GM21423 (cell line): ENCODE measurements at regions not wholly inside any gene's neighbourhood (a gene's known extent, or its start where the extent isn't known, plus 50 kb on each side); places are given as distances from the start of the nearest gene placed in this dataset.

ENCODE experiments used
- ATAC-seq: cut with Tn5 transposase; IDR thresholded peaks from one replicate; pipeline ENCODE4 v1.9.1; 2021; ENCODE audit warnings: mild to moderate bottlenecking, moderate library complexity; ENCODE audit not compliant: unreplicated experiment

DNA sequence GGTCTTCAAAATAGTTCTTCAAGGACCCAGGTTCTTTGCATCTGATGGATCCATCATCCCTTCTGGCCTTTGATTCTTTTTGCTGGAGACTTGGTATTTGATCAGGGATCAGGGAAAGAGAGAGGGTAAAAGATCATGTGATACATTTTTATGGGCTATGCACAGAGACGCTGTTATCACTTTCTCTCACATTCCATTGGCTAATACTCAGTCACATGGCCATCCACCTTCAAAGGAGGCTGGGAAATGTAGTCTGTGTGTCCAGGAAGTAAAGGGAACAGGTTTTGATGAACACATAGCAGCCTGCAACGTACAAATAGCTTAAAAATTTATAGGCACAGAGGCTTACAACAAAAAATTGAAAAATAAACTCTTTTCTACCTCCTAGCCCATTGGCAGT lies 629.6 kb upstream of the FANCL start:
- ATAC-seq, result no peak

DNA sequence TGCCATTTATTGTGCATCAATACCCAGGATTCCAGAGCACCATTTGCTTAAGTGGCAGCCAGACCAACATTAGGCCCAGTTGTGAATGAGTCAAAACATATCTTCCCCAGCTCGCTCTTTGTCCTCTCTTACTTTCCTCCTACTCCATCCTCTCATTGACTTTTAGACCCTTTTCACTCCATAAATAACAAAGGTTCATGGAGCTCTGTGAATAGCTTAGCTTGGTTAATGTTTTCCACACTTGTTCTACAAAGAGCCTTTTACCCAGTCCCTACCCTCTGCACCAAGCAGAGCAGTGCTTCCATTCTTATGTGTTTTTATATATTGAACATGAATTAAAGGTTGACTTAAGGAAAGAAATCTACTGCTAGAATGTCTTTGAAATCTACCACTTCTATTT lies 625.8 kb upstream of the FANCL start:
- no peak for ATAC-seq

DNA sequence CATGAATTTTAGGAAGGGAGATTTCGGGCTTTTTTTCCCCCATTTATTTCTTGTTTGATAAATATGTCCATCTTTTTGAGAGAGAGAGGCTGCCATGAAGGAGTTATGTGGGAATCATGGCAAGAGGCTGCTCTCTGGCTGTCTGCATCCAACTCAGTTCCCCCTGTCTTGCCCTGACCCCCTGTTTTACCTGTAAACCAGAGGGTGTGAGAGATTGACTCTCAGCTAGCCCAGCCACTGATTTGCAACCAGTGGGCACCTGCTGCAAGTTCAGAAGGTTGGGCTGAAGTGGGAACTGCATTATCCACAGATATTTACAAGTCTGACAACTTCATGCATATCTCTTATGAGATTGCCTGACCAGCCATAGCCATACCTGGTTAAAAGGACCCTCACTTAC lies 625.4 kb upstream of the FANCL start:
- no peak for ATAC-seq

DNA sequence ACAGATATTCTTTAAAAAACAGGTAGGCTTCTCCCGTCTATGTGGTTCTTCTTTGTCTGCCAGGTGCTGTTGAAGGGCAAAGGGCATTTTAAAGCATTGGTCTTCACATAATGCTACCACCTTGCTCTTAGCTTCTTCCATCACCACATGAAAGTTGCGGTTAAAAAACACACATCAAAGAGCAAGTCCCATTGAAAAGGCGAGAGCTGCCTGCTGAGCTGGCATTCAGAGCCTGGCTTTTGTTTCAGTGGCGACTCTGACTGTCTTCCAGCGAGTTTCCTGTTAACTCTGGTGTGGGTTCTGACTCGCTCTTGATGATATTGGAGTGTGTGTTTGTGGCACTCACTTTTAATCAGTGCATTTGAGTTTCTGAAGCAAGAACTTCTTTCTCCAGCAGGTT lies 624.9 kb upstream of the FANCL start:
- ATAC-seq, result no peak

DNA sequence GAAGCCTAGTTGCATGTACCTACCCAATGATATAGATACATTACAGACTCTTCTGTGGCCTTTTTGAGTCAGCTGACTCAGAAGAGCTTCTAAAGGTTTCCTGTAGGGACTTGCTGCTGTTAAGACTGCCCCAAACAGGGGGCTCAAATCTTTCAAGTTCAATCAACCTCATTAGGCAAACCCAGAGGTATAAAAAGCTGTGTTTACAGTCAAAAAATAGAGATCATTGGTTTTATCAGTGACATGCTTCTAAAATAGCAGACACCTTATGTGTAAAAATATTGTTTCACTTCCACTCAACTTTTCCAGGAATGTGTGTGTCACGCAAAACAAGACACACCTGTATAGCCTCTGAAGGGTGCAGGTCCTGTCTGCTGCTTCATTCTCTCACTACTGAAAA lies 624.3 kb upstream of the FANCL start:
- no peak for ATAC-seq

DNA sequence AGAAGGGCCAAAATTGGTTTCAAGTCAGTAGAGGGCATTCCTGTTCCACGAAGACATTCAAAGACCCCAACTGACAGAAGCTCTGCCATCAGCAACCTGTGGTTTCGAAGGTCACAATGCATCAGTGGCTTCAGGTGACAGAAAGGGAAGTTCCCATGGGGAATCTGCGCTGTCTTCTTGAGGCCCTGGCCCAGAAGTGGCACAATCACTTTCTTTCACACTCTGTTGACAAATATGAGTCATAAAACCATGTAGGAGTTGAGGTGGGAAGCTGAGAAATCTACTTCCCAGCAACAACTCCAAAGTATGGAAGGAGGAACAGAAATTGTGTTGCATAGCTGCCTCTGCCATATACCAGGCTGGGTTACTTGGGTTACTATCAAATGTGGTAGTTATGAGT lies 621.1 kb upstream of the FANCL start:
- no peak for ATAC-seq

DNA sequence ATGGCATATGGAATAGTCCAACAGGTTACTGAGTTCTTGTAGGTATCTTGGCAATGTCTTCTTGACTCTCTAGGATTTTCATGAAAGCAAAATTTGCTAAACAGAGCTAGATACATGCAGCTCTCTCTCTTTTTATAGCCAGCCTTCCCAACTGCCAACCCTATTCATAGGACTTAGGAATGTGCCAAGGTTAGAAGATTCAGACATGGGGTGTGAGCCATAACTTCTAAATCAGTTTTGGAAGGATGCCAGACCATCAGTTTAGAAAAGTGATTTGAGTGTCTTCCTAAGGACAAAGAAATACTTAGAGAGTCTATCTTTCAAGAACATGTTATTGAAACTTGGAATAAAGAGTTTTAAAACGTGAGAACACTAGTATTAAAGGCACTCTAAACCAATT lies 619.5 kb upstream of the FANCL start:
- ATAC-seq, result no peak

- no peak for ATAC-seq
Measured at GRCh38 chr2:58856100-58856499, 615.0 kb upstream of the FANCL start.

DNA sequence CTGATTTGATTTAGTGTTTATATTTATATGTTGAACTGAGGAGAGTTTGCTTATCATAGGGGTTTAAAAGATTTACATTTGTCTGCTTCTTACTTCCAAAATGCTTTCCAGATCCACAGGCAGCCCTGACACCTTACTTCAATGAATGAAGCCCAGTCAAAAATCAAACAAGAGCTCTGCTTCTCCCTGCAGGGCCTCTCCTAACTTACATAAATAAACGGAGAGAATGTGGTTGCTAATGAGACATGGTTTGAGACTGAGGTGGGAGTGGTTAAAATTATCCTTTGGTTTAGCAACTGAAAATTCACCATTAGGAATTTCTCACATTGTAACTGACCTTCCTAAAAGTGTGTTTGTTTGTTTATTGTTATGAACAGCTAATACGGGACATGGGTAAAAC lies 612.3 kb upstream of the FANCL start:
- ATAC-seq, result no peak

- ATAC-seq, result no peak
Measured at GRCh38 chr2:58852905-58853304, 611.8 kb upstream of the FANCL start.

DNA sequence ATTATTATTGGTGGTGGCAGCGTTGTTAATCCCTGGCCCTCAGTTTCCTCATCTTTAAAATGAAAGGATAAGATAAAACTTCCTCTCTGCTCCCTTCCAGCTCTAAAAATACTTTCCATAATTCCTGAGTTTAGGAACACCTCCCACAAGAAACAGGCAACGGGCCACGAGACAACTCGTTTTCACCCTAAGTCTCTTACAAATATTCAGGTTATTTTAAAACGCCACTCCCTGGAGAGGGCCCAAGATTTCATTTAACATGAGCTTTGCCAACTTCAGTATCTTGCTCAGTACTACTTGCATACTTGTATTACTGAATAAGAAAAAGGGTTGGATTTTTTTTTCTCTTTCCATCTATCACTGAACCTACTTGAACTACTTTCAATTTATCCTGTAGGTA lies 611.1 kb upstream of the FANCL start:
- ATAC-seq, result no peak

GRCh38 chr2:58851598-58851997 lies 610.5 kb upstream of the FANCL start:
- no peak for ATAC-seq

DNA sequence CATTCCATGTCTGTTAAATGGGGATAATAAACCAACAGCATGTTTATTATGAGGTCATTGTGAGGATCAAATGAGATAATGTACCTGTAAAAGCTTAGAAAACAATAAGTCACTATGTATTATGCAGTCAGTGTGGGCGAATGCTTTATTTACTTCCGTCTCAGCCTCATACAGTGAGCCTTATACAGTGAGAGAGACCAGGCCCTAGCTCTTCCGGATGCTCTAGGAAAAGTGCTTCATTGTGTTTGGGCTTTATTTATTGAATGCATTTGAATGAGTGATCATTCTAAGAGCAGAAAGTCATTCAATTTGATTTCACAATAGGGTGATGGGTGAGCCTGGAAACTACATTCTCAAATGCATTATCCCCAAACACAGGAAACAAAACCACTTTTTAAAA lies 603.9 kb upstream of the FANCL start:
- no peak for ATAC-seq

DNA sequence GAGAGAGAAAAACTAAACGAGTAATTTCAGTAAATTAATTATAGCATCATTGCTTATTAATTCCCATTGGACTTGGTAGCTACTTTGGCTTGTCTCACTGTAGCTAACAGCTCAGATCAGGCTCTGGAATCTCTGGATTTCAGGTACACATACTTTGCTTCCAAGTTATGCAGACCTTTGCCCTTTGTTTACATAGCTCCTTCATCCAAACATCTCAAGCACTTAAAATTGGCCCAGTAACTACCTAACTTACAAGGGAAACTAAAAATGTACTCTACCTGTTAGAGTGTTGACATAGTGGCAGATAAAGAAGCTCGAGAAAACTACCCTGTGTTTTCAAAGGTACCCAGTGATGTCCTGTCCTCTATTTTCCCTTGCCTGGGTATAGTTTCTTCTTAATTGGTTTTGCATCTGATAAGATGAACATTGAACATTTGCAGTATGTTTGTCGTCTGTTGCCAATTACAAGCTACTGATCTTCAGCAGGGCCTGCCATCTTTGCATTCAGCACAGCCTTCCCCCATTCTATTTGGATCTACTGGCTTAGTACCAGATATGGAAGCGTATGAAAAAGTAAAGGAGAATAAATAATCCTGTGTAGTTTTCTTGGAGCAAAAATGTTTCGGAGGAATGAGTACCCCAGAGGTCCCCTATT lies 601.5 kb upstream of the FANCL start:
- ATAC-seq, result no peak

GRCh38 chr2:58834404-58834803 lies 593.3 kb upstream of the FANCL start:
- ATAC-seq, result no peak

DNA sequence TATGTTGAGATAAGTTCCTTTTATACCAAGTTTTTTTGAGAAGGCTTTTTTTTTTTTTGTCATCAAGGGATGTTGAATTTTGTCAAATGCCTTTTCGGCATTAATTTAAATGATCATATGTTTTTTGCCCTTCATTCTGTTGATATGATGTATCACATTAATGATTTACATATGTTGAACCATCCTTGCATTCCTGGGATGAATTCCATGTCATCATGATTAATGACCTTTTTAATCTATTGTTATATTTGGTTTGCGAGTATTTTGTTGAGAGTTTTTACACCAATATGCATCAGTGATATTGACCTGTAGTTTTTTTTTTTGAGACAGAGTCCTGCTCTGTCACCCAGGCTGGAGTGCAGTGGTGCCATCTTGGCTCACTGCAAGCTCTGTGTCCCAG lies 585.7 kb upstream of the FANCL start:
- ATAC-seq, result no peak

DNA sequence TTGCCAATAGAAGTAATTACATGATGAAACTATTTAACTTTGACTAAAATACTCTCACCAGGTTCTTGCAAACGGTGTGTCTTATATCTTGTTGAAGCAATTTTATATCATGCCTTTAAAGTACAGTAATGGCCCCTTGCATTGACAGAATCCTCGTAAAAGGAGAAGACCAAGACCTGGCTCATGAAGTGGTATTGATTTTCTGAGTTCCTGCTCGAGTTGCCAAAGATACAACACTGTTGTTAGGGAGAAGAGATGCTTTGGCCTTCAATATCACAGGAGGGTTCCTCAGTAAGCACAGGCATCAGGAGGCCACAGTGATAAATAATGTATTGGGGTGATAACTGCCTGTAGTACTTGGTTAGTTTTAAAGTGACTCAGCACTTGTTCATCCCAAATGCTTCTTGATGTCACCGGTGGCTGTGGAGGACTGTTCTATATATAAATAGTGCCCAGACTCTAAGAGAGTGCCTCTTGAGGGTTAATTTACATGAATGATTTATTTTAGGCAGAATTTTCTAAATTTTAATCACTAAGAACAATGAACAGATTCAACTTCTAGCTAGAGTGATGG lies 571.7 kb upstream of the FANCL start:
- ATAC-seq, result no peak

DNA sequence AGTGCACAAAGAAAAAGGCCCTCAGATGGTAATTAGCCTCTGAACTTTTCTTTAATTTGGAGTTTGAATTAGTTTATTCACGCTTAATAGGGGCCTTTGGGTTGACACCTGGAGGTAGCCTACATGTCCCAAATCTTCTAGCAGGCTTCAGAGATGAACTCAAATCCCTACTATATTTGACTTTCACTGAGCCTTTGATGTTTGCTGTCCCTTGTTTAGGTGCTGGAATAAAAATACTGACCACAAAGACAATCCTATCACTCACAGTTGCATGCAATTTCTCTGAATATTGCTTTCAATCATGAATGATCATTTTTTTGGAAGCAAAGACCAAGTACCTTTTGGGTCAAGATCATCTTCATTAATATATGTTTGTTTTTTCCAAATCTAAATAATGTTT lies 564.0 kb upstream of the FANCL start:
- no peak for ATAC-seq

- no peak for ATAC-seq
Measured at GRCh38 chr2:58803192-58803591, 562.1 kb upstream of the FANCL start.

DNA sequence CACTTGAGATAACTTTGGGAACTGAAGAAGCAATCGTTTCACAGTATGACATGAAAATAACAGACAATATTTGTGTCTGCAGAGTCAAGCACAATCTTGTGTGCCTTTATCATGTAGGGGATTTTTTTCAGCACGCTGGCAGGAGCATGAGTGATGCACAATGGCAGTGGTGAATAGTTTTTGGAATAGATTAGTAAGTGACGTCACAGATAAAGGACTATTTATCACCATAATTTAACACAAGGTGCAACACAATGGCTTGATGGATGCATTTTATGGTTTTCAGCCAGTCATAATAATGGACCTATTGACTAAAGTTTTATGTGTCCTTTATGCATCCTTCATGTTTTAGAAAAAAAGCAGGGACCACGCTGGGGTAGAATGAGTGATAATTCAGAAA lies 559.8 kb upstream of the FANCL start:
- ATAC-seq, result no peak

GRCh38 chr2:58798676-58799208 lies 557.6 kb upstream of the FANCL start:
- no peak for ATAC-seq

DNA sequence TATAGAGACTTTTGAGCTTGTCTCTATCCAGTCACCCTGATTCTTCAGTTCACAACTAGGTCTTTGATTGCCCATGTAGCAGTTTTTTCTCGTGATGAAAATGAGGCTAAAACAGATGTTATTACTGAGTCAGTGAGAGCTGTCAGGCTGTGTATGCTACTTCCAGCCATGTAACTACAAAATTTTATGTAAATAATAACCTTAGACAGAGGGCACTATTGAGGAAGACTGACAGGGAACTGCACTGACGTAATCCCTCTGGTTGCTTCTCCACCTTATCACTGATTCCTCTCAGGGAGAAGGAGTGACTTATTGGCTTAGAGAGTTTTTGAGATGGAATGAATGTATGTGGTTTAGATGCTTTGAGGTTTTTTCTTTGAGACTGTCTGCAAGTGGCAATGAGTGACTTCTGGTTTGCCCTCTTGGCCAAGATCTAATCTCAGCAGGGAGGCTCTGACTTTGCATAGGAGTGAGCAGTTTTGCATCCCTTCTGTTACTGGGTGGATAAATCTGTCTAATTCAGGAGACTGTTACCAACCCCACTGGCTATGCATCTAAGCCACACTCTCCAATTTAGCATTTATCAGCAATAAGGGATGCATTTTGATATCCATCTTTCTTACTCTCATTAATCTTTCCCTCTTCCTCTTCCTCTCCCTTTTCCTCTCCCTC lies 555.2 kb upstream of the FANCL start:
- no peak for ATAC-seq
